Thoracic aorta (tissue), 2 donors: ENCODE measurements at regions not wholly inside any gene's neighbourhood (a gene's known extent, or its start where the extent isn't known, plus 50 kb on each side); places are given as distances from the start of the nearest gene placed in this dataset.

Experiments
- ATAC-seq: fragments of 150-250 bp; one replicate; pipeline ENCODE4 v1.8.0; 2017; ENCODE audit warnings: low read depth; ENCODE audit not compliant: insufficient number of reproducible peaks, low FRiP score
- DNase-seq: peaks from one replicate; pipeline ENCODE4 v3.0.0-alpha.2; 2020; ENCODE audit warnings: low spot score
- H3K27ac ChIP-seq, 2 donors: fragments of 200-600 bp; sonication (generic); 1 replicate in 1 of 2; 2 replicates in 1 of 2; pipeline ENCODE4 v1.5.1; 2016; ENCODE audit warnings: mild to moderate bottlenecking in 2 of 2, moderate library complexity in 2 of 2
- H3K27me3 ChIP-seq: fragments of 200-600 bp; sonication (generic); replicated peaks from 2 replicates; pipeline ENCODE4 v1.6.0; 2016; ENCODE audit warnings: mild to moderate bottlenecking; ENCODE audit not compliant: insufficient read depth
- H3K36me3 ChIP-seq: fragments of 200-600 bp; sonication (generic); one replicate; pipeline ENCODE4 v1.5.1; 2016
- H3K4me1 ChIP-seq, 2 donors: fragments of 200-600 bp; sonication (generic); 1 replicate in 1 of 2; 2 replicates in 1 of 2; pipeline versions ENCODE4 v1.5.1 to v1.6.0; 2016; ENCODE audit warnings: low read depth in 2 of 2, mild to moderate bottlenecking in 1 of 2; ENCODE audit not compliant: control insufficient read depth in 1 of 2
- H3K4me3 ChIP-seq: fragments of 200-600 bp; sonication (generic); 2 replicates; pipeline ENCODE4 v1.5.1; 2016; ENCODE audit warnings: mild to moderate bottlenecking
- H3K9me3 ChIP-seq: fragments of 200-600 bp; sonication (generic); 2 replicates; pipeline ENCODE4 v1.5.1; 2016
- CTCF ChIP-seq: fragments of 200-600 bp; sonication (generic); IDR thresholded peaks from one replicate; pipeline ENCODE4 v1.5.1; 2019; ENCODE audit warnings: antibody characterized with exemption

GRCh38 chr5:35464757-35465156 lies 152.9 kb upstream of the SPEF2 start:
- no peaks in the 10 kb centered on the region for H3K27me3 ChIP-seq
- no peak overlapping the region for H3K27ac ChIP-seq
- DNase-seq (no peak), ATAC-seq (no peak)
- H3K36me3 ChIP-seq, result no peaks in the 10 kb centered on the region
- TF ChIP-seq CTCF, result no peak
- no peaks in the 10 kb centered on the region for H3K9me3 ChIP-seq
- no peak overlapping the region for H3K4me3 ChIP-seq
- H3K4me1 ChIP-seq, result no peaks in the 10 kb centered on the region

- TF ChIP-seq CTCF, result no peak
- Histone ChIP-seq H3K27ac (no peak overlapping the region), H3K4me3 (no peak overlapping the region), H3K9me3 (no peaks in the 10 kb centered on the region), H3K4me1 (no peaks in the 10 kb centered on the region), H3K27me3 (no peaks in the 10 kb centered on the region), H3K36me3 (no peaks in the 10 kb centered on the region)
- DNase-seq (no peak), ATAC-seq (no peak)
Measured at GRCh38 chr5:35461530-35461929, 156.1 kb upstream of the SPEF2 start.

GRCh38 chr5:35458824-35459207 lies 158.8 kb upstream of the SPEF2 start:
- H3K27ac ChIP-seq, result no peak overlapping the region
- no peaks in the 10 kb centered on the region for H3K27me3 ChIP-seq
- ATAC-seq, result no peak
- H3K4me1 ChIP-seq, result no peaks in the 10 kb centered on the region
- no peak overlapping the region for H3K4me3 ChIP-seq
- no peak for TF ChIP-seq CTCF
- H3K9me3 ChIP-seq, result no peaks in the 10 kb centered on the region
- DNase-seq, result no peak
- H3K36me3 ChIP-seq, result no peaks in the 10 kb centered on the region

- Histone ChIP-seq H3K9me3 (no peaks in the 10 kb centered on the region), H3K4me3 (no peak overlapping the region), H3K36me3 (no peaks in the 10 kb centered on the region), H3K27me3 (no peaks in the 10 kb centered on the region), H3K4me1 (no peaks in the 10 kb centered on the region), H3K27ac (no peak overlapping the region)
- ATAC-seq (no peak), DNase-seq (no peak)
- TF ChIP-seq CTCF, result no peak
Measured at GRCh38 chr5:35457912-35458823, 159.5 kb upstream of the SPEF2 start.

GRCh38 chr5:35456506-35456905 lies 161.2 kb upstream of the SPEF2 start:
- Histone ChIP-seq H3K4me3 (no peak overlapping the region), H3K27ac (no peak overlapping the region), H3K27me3 (no peaks in the 10 kb centered on the region), H3K36me3 (no peaks in the 10 kb centered on the region), H3K4me1 (no peaks in the 10 kb centered on the region), H3K9me3 (no peaks in the 10 kb centered on the region)
- no peak for ATAC-seq
- no peak for TF ChIP-seq CTCF
- no peak for DNase-seq
